Right ventricle myocardium superior (tissue), 1 donor: ENCODE measurements at regions not wholly inside any gene's neighbourhood (a gene's known extent, or its start where the extent isn't known, plus 50 kb on each side); places are given as distances from the start of the nearest gene placed in this dataset.
"Not testable (repeated sequence)": the region's sequence is repeated elsewhere in the genome, so short reads cannot be mapped to it uniquely, and the experiment has no call there.

Source experiments
- ATAC-seq: fragments of 200-7000 bp; cut with Tn5 transposase; one replicate; pipeline ENCODE4 v1.9.1; 2020; ENCODE audit warnings: mild to moderate bottlenecking; ENCODE audit not compliant: poor library complexity
- DNase-seq: peaks from one replicate; pipeline ENCODE4 v3.0.0-alpha.2; 2020
- intact Hi-C: fragments of 100-400 bp; cut with DNase I; formaldehyde crosslinking; loops from one replicate; pipeline ENCODE4 v1.11.2; 2022
- donor health status: DM: no; HTN: yes; CAD: no; lungs with severe emphysema.

- DNase-seq, ATAC-seq, intact Hi-C loops: not testable (repeated sequence)
Measured at GRCh38 chr21:29434982-29435381, 136.3 kb downstream of the BACH1 start.

- intact Hi-C loops, result no loop called here
- peak; percentile 41 for DNase-seq
- peak; percentile 77 for ATAC-seq
Measured at GRCh38 chr21:29436143-29436542, 137.4 kb downstream of the BACH1 start.

GRCh38 chr21:29436650-29437049 lies 137.9 kb downstream of the BACH1 start:
- no peak for DNase-seq
- ATAC-seq, result no peak
- intact Hi-C loops, result no loop called here

GRCh38 chr21:29441651-29442050 lies 142.9 kb downstream of the BACH1 start:
- ATAC-seq (no peak), DNase-seq (no peak)
- intact Hi-C loops, result no loop called here

GRCh38 chr21:29443411-29444010 lies 144.8 kb downstream of the BACH1 start:
- ATAC-seq, result no peak
- DNase-seq, result no peak
- intact Hi-C loops, result no loop called here

GRCh38 chr21:29448766-29449165 lies 150.0 kb downstream of the BACH1 start:
- intact Hi-C loops, result no loop called here
- ATAC-seq, result no peak
- no peak for DNase-seq

GRCh38 chr21:29449306-29449950 lies 150.7 kb downstream of the BACH1 start:
- DNase-seq (no peak), ATAC-seq (no peak)
- intact Hi-C loops, result no loop called here

- no peak for DNase-seq
- intact Hi-C loops, result no loop called here
- no peak for ATAC-seq
Measured at GRCh38 chr21:29450058-29450457, 151.3 kb downstream of the BACH1 start.

- DNase-seq (no peak), ATAC-seq (no peak)
- intact Hi-C loops, result no loop called here
Measured at GRCh38 chr21:29453511-29453910, 154.8 kb downstream of the BACH1 start.

GRCh38 chr21:29454179-29454578 lies 155.5 kb downstream of the BACH1 start:
- intact Hi-C loops, result no loop called here
- DNase-seq (no peak), ATAC-seq (no peak)

- ATAC-seq, result no peak
- intact Hi-C loops, result no loop called here
- no peak for DNase-seq
Measured at GRCh38 chr21:29462479-29462878, 163.8 kb downstream of the BACH1 start.

GRCh38 chr21:29465546-29465945 lies 166.8 kb downstream of the BACH1 start:
- no peak for DNase-seq
- intact Hi-C loops, result no loop called here
- no peak for ATAC-seq

- ATAC-seq (no peak), DNase-seq (no peak)
- intact Hi-C loops, result no loop called here
Measured at GRCh38 chr21:29466532-29466931, 167.8 kb downstream of the BACH1 start.

- DNase-seq (no peak), ATAC-seq (no peak)
- intact Hi-C loops, result no loop called here
Measured at GRCh38 chr21:29470397-29470796, 171.7 kb downstream of the BACH1 start.

GRCh38 chr21:29473808-29474207 lies 175.1 kb downstream of the BACH1 start:
- DNase-seq, result no peak
- intact Hi-C loops, result no loop called here
- ATAC-seq, result no peak

- intact Hi-C loops, result loop anchor here (5.0 kb wide), 1 partner anchor 372 kb away; no protein-coding TSS in a partner anchor
- DNase-seq (no peak), ATAC-seq (no peak)
Measured at GRCh38 chr21:29475329-29475728, 176.6 kb downstream of the BACH1 start.

- DNase-seq (no peak), ATAC-seq (no peak)
- intact Hi-C loops, result loop anchor here (5.0 kb wide), 1 partner anchor 370 kb away; no protein-coding TSS in a partner anchor
Measured at GRCh38 chr21:29477347-29477746, 178.6 kb downstream of the BACH1 start.

GRCh38 chr21:29477941-29478340 lies 179.2 kb downstream of the BACH1 start:
- no peak for DNase-seq
- intact Hi-C loops, result loop anchor here (5.0 kb wide), 1 partner anchor 369 kb away; no protein-coding TSS in a partner anchor
- no peak for ATAC-seq

- DNase-seq, result no peak
- intact Hi-C loops, result no loop called here
- ATAC-seq, result no peak
Measured at GRCh38 chr21:29481081-29481480, 182.4 kb downstream of the BACH1 start.

GRCh38 chr21:29481641-29482040 lies 182.9 kb downstream of the BACH1 start:
- no peak for ATAC-seq
- no peak for DNase-seq
- intact Hi-C loops, result no loop called here
